ENCODE measurements at regions not wholly inside any gene's neighbourhood (a gene's known extent, or its start where the extent isn't known, plus 50 kb on each side); places are given as distances from the start of the nearest gene placed in this dataset.

- no peak for TF ChIP-seq CTCF (IDR thresholded peaks at IDR 0.05; ENCODE audit: control insufficient read depth, insufficient read depth, low read depth, low read length, missing control alignments)
- no peak for DNase-seq (ENCODE audit: low read depth)
- H3K4me3 ChIP-seq (ENCODE audit: control insufficient read depth, low read depth, low read length): no peak overlapping the region
These were observed 174.5 kb downstream of the OPA1 start for GRCh38 chr3:193767353-193768069.

GRCh38 chr3:193768070-193768394, 175.0 kb downstream of the OPA1 start:
- DNase-seq (ENCODE audit: low read depth): no peak
- no peak overlapping the region for H3K4me3 ChIP-seq (ENCODE audit: control insufficient read depth, low read depth, low read length)
- TF ChIP-seq CTCF (IDR thresholded peaks at IDR 0.05; ENCODE audit: control insufficient read depth, insufficient read depth, low read depth, low read length, missing control alignments): no peak

GRCh38 chr3:193769437-193769836, 176.4 kb downstream of the OPA1 start:
- no peak for DNase-seq (ENCODE audit: low read depth)
- H3K4me3 ChIP-seq (ENCODE audit: control insufficient read depth, low read depth, low read length): no peak overlapping the region
- no peak for TF ChIP-seq CTCF (IDR thresholded peaks at IDR 0.05; ENCODE audit: control insufficient read depth, insufficient read depth, low read depth, low read length, missing control alignments)

- no peak overlapping the region for H3K4me3 ChIP-seq (ENCODE audit: control insufficient read depth, low read depth, low read length)
- no peak for TF ChIP-seq CTCF (IDR thresholded peaks at IDR 0.05; ENCODE audit: control insufficient read depth, insufficient read depth, low read depth, low read length, missing control alignments)
- DNase-seq (ENCODE audit: low read depth): no peak
These were observed 178.1 kb downstream of the OPA1 start for GRCh38 chr3:193771011-193771652.

GRCh38 chr3:193771653-193772421, 178.8 kb downstream of the OPA1 start:
- TF ChIP-seq CTCF (IDR thresholded peaks at IDR 0.05; ENCODE audit: control insufficient read depth, insufficient read depth, low read depth, low read length, missing control alignments): no peak
- H3K4me3 ChIP-seq (ENCODE audit: control insufficient read depth, low read depth, low read length): no peak overlapping the region
- no peak for DNase-seq (ENCODE audit: low read depth)

- no peak for DNase-seq (ENCODE audit: low read depth)
- no peak overlapping the region for H3K4me3 ChIP-seq (ENCODE audit: control insufficient read depth, low read depth, low read length)
- no peak for TF ChIP-seq CTCF (IDR thresholded peaks at IDR 0.05; ENCODE audit: control insufficient read depth, insufficient read depth, low read depth, low read length, missing control alignments)
These were observed 179.4 kb downstream of the OPA1 start for GRCh38 chr3:193772422-193772763.
